HG02763 (cell line): ENCODE measurements at regions not wholly inside any gene's neighbourhood (a gene's known extent, or its start where the extent isn't known, plus 50 kb on each side); places are given as distances from the start of the nearest gene placed in this dataset.

Experiments
- ATAC-seq: cut with Tn5 transposase; IDR thresholded peaks from one replicate; pipeline ENCODE4 v1.9.1; 2021; ENCODE audit warnings: mild to moderate bottlenecking, moderate library complexity; ENCODE audit not compliant: unreplicated experiment

DNA sequence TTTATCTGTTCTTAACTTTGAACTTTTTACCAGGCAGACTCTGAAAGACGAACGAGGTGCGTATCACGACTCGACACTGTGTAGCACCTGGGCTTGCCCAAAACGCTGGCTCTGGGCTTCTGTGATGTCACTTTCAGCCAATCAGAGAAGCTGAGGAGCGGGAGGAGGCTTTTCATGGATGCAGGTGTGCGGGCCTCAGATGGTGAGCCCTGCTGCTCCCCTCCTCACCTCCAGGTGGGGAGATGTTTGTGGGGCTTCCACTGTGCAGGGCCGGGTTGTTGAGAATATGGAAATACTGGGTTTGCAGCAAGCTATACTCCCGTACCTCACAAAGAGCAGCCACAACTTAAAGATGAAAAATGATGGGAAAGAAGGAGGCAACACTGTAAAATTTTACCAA is 246.3 kb downstream of the IRX2 start:
- ATAC-seq = no peak

DNA sequence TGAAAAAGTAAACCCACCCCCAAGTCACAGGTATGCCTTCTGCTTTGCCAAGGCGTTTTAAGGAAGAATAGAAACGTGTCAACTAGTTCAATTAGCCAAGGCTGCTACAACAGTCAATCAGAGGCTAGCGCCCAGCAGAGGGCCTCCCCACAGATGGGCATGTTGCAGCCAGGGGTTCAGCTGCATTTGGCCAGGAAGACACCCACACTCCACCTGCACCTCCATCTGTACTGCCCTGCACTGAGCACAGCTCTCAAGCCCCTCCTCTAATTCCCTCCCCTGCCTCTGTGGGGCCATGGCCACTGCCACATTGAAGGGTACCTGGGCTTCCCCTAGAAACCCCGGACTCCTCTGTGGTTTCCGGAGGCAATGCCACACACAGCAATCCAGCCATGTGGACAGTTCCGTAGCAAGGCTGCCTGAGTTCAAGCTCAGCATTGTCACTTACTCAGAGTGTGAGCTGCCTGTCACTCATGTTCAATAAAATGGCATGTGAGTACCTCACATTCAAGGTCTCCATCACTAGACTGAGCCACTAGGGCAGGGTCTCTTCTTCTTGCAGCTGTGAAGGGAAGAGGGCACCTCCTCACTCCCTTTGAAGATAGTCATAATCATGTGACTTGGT is 248.4 kb downstream of the IRX2 start:
- ATAC-seq = no peak

DNA sequence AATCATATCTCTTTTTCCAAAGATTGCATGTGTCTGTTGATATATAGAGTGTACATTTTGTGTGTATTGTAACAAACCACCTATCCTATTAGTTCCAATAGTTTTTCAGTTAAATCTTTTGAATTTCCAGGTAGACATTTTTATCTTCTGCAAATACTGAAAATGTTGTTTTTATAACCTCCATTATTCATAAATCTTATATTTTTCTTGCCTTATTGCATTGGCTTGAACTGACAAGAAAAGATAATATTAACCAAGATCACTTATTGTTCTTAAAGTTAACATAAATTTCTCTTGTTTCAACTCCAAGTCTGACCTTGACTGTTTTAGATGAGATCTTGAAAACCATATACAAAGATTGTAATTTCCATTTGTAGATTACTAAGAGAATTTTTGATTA is 251.6 kb downstream of the IRX2 start:
- no peak for ATAC-seq

DNA sequence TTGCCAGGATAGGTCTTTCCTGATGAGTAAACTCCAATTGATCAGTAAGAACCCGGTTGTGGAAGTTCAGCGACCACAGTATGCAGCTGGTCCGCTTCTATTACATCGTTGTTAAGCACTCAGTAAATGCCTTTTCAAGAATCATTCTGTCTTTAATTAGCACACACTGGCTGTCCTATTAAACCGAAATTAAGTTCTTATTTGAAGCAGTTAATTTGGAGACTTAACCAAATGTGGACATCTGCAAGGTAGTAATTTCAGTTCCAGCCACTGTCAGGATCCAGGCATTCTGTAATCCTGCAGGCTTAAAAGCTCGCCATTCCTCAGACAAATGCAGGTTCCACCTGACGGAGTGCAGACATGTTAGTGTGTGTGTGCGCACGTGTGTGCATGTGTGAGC is 254.6 kb downstream of the IRX2 start:
- ATAC-seq = no peak

DNA sequence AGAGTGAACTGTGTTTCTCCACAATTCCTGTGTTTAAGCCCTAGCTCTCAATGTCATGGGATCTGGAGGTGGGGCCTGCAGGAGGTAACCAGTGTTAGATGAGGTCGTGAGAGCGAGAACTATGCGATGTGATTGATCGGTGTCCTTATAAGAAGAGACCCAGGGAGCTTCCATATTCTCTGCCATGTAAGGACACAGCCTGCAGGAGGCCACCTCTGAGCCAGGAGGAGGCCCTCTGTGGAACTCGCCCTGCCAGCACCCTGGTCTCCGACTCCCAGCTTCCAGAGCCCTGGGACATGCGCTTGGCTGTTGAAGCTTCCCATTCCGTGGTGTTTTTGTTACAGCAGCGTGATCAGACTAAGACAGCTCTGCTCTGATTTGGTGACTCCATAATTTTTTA is 255.4 kb downstream of the IRX2 start:
- no peak for ATAC-seq

DNA sequence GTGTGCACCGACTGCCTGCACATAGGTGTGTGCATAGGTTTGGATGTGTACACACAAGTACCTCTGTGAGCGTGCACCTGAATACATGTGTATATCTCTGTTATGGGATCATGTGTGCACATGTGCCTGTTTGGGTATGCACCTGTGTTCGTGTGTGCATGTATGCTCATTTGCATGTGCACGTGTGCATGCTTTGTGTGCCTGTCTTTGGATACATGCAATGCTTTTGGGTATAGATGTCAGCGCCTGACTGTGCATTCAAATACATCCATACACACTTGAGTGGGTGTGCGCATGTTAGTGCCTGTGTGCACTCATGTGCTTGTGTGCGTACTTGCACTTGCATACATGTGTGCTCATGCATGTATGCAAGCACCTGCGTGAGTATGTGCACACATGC is 258.1 kb downstream of the IRX2 start:
- no peak for ATAC-seq

DNA sequence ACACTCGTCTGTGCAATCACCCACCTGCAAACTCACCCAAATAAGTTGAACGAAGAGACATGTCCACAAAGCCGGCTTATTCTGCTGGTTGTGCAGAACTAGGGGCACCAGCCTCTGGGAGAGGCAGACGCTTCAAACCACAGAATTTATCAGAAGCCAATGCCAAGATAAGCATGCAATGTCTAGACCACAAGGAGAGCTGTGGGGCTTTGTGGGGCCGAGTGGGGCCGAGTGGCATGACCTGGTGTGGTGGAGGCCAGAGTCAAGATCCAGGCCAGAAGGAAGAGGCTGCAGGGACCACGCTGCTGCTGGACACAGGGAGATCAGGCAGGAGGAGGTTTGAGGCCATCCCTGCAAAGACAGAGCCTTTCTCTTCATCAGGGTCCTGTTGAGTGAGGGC is 259.0 kb downstream of the IRX2 start:
- ATAC-seq = no peak

DNA sequence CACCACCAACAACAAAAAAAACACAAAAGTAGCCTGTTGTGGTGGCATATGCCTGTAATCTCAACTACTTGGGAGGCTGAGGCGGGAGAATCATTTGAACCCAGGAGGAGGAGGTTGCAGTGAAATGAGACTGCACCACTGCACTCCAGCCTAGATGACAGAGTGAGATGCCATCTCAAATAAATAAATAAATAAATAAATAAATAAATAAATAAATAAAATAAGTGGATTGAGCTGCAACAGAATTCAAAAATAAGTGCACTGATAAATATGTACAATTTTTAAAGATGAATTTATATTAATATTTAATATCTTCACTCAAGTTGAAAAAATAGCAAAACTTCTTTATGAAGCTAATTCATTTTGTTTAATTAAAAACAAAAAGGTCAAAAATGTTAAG is 259.6 kb downstream of the IRX2 start:
- ATAC-seq = no peak

DNA sequence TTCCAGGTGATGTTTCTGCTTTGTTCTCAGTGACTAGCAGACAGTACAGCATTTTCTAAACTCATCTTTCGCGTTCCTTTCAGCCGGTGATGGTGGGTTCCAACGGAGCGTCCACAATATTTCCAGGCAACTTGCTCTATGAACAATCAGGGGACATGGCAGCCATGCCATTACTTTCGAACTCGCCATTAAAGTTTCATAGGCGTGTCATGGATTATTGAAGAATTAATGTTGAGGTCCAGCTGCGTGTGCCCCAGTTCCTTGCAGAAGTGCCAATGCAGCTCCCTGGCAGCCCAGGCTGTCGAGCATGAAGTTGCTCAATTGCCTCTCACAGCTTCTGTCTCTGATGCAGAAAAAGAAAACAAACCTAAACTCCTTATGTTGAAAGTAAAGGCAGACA is 262.2 kb downstream of the IRX2 start:
- no peak for ATAC-seq

DNA sequence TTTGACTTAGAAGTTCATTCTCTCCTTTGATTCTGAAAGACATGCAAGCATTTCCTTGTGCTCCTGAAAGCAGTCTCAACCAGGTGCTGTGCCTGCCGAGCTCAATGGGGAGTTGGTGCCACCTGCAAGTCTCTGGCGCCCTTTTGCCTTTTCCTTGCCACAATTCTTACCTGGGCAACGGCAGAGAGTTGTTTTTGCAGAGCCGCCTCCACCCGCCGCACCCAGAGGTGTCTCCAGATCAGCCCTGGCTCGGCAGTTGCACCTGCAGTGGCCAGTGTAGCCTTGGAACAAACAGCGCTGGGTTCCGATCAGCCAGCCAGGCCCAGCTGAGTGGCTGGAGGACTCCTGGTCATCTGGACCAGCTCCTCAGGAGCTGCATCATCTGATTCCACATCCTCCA is 262.9 kb downstream of the IRX2 start:
- ATAC-seq = no peak

DNA sequence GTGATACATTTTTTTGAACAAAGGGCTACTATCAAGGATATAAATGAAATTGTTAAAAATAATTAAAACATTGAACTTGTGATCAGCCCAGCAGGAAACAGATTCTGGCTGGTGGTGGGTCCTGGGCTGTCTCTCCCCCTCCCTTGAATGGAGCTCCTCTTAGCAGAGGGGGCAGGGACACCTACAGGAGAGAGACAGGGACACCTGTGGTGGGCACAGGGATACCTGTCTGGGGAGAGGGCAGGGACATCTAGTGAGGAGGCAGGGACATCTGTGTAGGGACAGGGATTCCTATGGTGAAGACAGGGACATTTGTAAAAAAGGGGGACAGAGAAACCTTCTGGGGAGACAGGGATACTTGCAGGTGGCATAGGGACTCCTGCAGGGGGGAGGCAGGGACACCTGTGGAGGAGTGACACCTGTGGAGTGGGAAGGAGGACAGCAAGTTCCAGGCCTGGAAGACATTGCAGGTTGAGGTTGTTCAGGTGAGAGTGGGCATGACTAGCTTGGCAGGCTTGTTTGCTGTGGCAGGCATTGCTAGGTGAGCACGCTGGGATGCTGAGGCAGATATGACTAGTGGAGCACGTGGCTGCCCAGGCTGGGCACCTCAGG is 264.2 kb downstream of the IRX2 start:
- no peak for ATAC-seq

DNA sequence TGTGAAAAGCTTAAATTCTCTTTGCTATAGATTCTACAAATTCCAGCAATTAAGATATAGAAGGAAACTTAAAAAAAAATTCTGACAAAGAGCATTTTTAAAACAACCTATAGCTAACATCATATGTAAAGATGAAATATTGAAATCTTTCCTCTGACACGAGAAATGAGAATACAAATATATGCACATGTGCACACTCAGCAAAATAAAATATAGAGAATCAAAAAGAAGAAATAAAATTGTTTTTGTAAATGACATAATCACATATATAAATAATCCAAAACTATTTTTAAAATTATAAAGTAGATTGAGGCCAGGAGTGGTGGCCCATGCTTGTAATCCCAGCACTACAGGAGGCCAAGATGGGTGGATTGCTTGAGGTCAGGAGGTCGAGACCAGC is 265.1 kb downstream of the IRX2 start:
- no peak for ATAC-seq

DNA sequence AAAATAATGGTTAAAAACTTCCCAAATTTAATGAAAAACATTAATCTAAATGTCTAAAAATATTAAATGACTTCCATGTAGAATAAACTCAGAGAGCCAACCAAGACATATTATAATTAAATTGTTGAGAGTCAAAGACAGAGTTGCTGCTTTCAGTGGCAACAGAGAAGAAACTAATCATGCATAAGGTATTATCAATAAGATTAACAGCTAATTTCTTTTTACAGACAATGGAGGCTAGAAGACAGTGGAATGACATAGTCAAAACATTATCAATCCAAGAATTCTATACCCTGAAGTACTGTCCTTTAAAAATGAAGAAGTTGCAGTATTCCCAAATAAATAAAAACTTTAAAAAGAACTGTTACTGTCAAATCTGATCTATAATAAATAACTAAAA is 268.7 kb downstream of the IRX2 start:
- no peak for ATAC-seq

DNA sequence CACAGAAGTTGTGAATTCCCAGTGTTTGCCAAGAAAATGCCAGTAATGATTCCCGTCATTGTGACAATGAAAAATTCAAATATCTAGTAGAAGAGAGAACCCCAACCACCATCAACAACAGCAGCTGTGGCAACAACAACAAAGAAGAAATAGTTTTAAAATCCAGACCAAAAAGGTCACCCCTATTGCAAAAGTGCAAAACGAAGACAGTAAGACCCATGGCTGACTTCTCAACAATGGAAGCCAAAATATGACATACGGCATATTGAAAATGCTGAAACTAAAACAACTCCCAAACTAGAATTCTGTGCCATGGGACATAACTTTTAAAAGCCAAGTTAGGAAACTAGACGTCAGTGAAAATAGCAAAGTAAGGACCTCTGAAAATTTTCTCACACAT is 270.6 kb downstream of the IRX2 start:
- no peak for ATAC-seq

DNA sequence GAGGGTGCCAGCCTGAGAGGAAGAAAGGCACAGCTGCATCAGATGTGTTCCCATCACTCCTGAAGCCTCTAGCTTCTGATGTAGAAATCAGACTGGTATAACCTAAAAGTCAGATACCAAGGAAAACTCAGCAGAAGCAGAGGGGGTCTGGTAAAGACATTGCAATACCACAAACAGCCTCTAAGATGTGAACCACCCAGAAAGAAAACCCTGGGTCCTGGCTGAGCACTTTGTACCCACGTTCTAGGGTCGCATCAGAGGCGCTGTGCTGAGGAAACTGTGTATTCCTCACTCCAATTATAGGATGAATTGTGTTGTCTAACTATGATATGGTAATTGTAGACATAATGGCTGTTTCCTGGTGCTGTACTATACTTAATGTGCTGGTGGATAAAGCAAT is 275.6 kb downstream of the IRX2 start:
- ATAC-seq = no peak

DNA sequence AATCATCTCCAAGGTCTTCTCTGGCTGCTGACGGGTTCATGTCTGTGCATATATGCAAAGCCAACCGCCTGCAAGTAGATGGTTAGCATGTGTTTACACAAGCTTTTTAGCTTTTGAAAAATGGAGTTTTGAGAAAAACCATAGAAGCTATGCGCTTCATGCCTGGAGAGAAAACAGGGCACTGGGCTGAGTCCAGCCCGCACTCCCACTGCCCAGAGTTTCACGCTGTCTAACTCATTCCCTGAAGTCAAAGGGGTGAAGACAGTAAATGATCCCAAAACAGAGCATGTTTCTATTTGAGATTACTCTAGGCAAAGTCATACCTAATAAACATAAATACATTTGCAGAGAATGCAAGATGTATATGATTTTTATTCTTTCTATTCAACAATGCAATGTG is 278.8 kb downstream of the IRX2 start:
- no peak for ATAC-seq

DNA sequence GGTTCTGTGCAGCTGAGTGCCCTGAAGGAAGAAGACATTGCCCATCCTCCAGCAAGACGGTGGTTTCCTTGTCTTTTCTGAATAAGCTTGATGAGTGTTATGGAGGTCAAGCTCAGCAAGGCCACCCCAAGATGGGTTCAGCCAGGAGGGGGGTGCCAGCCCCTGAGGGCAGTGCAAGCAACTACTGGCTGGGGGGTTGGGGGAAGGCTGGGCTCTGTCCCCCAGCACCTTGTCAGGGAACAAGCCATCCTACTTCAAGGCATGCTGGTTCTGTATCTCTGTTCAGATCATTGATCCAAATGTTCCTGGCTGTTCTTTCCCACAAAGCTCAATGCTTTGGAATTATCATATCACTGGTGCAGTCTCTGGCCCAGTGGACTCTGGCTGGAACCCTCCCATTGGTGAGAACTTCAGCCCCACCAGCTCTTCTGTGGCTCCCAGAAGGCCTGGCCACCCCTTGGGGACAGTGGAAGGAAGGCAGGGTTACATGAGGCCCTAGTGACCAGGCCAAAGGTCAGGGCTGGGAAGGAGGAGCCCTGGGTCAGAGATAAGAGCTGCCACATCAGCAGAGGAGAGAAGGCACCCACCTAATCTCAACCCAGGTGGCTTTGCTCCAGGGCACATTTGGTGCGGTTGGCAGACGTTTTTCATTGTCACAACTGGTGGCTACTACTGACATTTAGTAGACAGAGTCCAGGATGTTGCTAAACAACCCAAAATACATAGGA is 280.2 kb downstream of the IRX2 start:
- ATAC-seq = no peak

DNA sequence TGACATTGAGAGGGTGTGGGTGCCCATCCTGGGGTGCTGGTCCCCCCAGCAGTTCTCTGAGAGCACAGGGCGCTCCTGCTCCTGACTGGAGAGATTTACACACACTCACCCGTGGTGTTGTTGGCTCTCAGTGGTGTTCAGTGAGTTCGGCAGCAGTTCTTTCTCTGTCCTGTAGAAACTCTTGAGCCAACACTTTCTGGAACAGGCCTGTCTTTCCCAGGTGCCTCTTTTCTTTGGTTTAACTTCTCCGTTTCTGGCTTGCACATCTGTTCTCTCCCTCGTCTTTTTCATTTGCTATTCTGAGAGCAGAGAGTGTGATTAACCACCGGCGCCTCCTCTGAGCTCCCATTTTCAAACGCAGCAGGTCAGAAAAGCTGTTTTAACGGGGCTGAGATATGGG is 284.5 kb downstream of the IRX2 start:
- ATAC-seq = no peak

DNA sequence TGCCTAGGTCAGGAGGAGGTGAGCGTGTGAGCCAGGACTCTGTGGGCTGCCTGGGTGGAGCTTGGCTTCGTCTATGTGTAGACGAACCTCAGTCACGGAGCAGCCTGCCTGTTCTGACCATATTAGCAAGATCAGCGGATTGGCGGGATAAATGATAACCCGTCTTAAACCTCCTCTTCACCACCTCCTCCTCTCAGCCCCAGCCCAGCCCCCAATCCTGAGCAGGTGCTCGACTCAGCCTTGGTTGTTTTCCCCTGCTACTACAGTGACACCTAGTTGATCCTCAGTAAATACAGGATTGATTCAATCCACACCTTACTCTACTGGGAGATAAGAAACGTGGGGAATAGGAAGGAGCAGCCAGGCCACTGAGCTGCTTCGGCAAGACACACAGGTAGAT is 286.1 kb downstream of the IRX2 start:
- no peak for ATAC-seq

DNA sequence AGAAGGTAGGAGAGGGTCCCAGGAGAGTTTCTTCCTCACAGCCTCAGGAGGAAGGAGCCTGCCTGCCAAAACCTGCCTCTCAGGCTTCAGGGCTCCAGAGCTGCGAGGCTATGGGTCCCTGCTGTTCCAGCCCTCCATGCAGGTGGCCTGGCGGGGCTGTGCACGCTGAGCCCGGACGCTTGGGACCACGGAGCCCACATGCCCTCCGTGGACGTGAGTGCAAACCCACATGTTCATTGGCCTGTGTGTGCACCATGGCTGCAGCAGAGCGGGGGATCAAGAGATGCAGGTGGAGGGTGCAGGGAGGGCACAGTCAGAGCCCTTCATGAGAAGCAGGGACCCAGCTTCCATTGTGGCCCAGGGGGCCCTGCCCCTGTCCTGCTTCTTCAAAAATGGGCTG is 287.3 kb downstream of the IRX2 start:
- no peak for ATAC-seq

DNA sequence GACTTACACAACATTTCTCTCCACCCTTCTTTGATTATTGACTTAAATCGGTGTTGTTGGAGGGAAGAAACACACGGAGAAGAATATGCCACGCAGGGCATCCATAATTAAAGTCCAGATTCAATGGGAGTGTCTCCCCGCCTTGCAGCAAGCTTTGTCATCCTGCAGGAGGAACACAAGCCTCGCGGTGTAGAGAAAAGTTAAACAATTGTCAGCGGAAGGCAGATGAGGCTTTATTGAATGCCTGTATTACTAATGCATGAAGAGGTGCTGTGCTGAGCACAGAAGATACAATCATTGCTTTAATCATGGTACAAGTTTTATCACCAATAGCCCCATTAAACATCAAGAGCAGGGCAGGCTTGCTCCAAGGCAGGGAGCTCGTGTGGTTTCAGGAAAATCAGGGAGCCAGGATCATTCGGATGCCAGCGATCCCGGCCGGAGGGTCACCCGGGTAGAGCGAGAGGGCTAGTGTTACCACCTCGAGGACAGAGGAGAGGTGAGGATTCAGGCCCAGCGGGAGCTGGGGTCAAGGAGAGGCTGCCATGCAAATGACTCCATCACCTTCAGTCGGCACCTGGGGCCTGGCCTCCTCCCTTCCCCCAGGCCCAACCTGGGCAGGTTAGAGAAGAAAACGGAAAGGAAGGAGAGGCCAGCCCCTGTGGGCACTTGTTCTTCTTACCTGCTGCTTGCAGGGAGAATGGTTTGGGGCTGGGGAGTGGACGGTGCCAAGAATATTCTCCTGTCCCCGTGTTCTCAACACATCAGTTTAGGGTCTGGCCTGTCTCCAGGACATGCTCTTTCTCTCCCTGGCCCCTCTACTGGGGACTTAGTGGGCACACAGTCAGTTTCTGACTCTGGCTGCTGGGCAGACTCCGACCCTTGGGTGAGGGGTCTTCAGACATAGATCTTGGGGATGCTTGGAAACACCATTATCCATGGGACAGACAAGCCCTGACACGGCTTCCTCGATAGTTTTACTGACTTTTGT is 289.5 kb downstream of the IRX2 start:
- ATAC-seq = no peak
